Neural progenitor cell (in vitro differentiated cells): ENCODE measurements at regions not wholly inside any gene's neighbourhood (a gene's known extent, or its start where the extent isn't known, plus 50 kb on each side); places are given as distances from the start of the nearest gene placed in this dataset.

Experiments
- DNase-seq: peaks from one replicate; pipeline ENCODE4 v3.0.0-alpha.2; 2016; ENCODE audit warnings: low spot score
- H2AFZ ChIP-seq: fragments of 200-600 bp; sonication (generic); replicated peaks from 2 replicates; pipeline ENCODE4 v1.6.1; 2016; ENCODE audit warnings: antibody characterized with exemption
- H3F3A ChIP-seq: fragments of 200-600 bp; sonication (generic); 2 replicates; pipeline ENCODE4 v1.6.1; 2016; ENCODE audit warnings: antibody characterized with exemption, low read depth
- H3K27ac ChIP-seq: fragments of 200-600 bp; sonication (generic); 2 replicates; pipeline ENCODE4 v1.5.1; 2016; ENCODE audit warnings: mild to moderate bottlenecking
- H3K27me3 ChIP-seq: fragments of 200-600 bp; sonication (generic); 2 replicates; pipeline ENCODE4 v1.6.1; 2016; ENCODE audit warnings: mild to moderate bottlenecking, moderate library complexity
- H3K36me3 ChIP-seq: fragments of 200-600 bp; sonication (generic); 2 replicates; pipeline ENCODE4 v1.5.1; 2016
- H3K4me1 ChIP-seq: fragments of 200-600 bp; sonication (generic); 2 replicates; pipeline ENCODE4 v1.6.1; 2016; ENCODE audit warnings: mixed run types
- H3K4me2 ChIP-seq: fragments of 200-600 bp; sonication (generic); 2 replicates; pipeline ENCODE4 v1.6.1; 2016
- H3K4me3 ChIP-seq: fragments of 200-600 bp; sonication (generic); 2 replicates; pipeline ENCODE4 v1.5.1; 2016
- H3K79me2 ChIP-seq: fragments of 200-600 bp; sonication (generic); 2 replicates; pipeline ENCODE4 v1.6.1; 2016; ENCODE audit warnings: low read depth
- H3K9ac ChIP-seq: fragments of 200-600 bp; sonication (generic); 2 replicates; pipeline ENCODE4 v1.6.1; 2016
- H3K9me3 ChIP-seq: fragments of 200-600 bp; sonication (generic); 2 replicates; pipeline ENCODE4 v1.5.1; 2016; ENCODE audit warnings: low read depth
- H4K20me1 ChIP-seq: fragments of 200-600 bp; sonication (generic); 2 replicates; pipeline ENCODE4 v1.6.1; 2016; ENCODE audit warnings: low read depth
- H3K27ac Mint-ChIP-seq: 3 replicates; pipeline ENCODE4 v1.8.0; 2021; ENCODE audit warnings: mixed read lengths
- H3K27me3 Mint-ChIP-seq: 2 replicates; pipeline ENCODE4 v1.8.0; 2022; ENCODE audit warnings: low read depth, mild to moderate bottlenecking, inconsistent platforms, moderate library complexity, mixed read lengths; ENCODE audit not compliant: insufficient read depth
- H3K36me3 Mint-ChIP-seq: 3 replicates; pipeline ENCODE4 v1.8.0; 2021; ENCODE audit warnings: mixed read lengths
- H3K4me1 Mint-ChIP-seq: 3 replicates; pipeline ENCODE4 v1.8.0; 2021; ENCODE audit warnings: mixed read lengths
- H3K4me3 Mint-ChIP-seq: 3 replicates; pipeline ENCODE4 v1.8.0; 2021; ENCODE audit warnings: mild to moderate bottlenecking, moderate library complexity, mixed read lengths
- H3K9me3 Mint-ChIP-seq: 3 replicates; pipeline ENCODE4 v1.8.0; 2020; ENCODE audit warnings: mixed read lengths
- CTCF ChIP-seq: fragments of 200-600 bp; sonication (generic); IDR thresholded peaks from 2 replicates; pipeline ENCODE4 v1.5.1; 2017; ENCODE audit warnings: antibody characterized with exemption, mild to moderate bottlenecking
- EZH2 ChIP-seq: fragments of 200-600 bp; sonication (generic); IDR thresholded peaks from 2 replicates; pipeline ENCODE4 v1.6.1; 2017; ENCODE audit warnings: antibody characterized with exemption, mild to moderate bottlenecking, moderate library complexity
- EZH2phosphoT487 ChIP-seq: fragments of 200-600 bp; sonication (generic); IDR thresholded peaks from 2 replicates; pipeline ENCODE4 v1.6.1; 2017; ENCODE audit warnings: antibody characterized with exemption

GRCh38 chr2:66301022-66301766, 133.7 kb upstream of the MEIS1 start:
- no peaks in the 10 kb centered on the region for H3K36me3 ChIP-seq
- no peaks in the 10 kb centered on the region for H3K9me3 ChIP-seq
- no peak overlapping the region for H3K27ac ChIP-seq
- H3K4me1 Mint-ChIP-seq, result peaks cover 15% of the 10 kb centered on the region
- H3K4me2 ChIP-seq, result no peak overlapping the region
- no peaks in the 10 kb centered on the region for H3K36me3 Mint-ChIP-seq
- no peaks in the 10 kb centered on the region for H3K27me3 ChIP-seq
- peaks cover 5% of the 10 kb centered on the region for H3K27me3 Mint-ChIP-seq
- H3K4me3 ChIP-seq, result no peak overlapping the region
- no peaks in the 10 kb centered on the region for H3F3A ChIP-seq
- H2AFZ ChIP-seq, result no peak overlapping the region
- no peak overlapping the region for H3K4me3 Mint-ChIP-seq
- no peak for TF ChIP-seq EZH2
- TF ChIP-seq CTCF, result no peak
- no peak for TF ChIP-seq EZH2phosphoT487
- no peaks in the 10 kb centered on the region for H3K79me2 ChIP-seq
- H4K20me1 ChIP-seq, result no peaks in the 10 kb centered on the region
- no peaks in the 10 kb centered on the region for H3K4me1 ChIP-seq
- no peak for DNase-seq
- H3K9ac ChIP-seq, result no peak overlapping the region
- H3K27ac Mint-ChIP-seq, result no peak overlapping the region
- no peaks in the 10 kb centered on the region for H3K9me3 Mint-ChIP-seq

GRCh38 chr2:66283787-66284186, 151.1 kb upstream of the MEIS1 start:
- Mint-ChIP-seq H3K27ac (no peak overlapping the region), H3K4me3 (no peak overlapping the region)

GRCh38 chr2:66281980-66282379, 152.9 kb upstream of the MEIS1 start:
- Histone ChIP-seq H3K4me1 (no peaks in the 10 kb centered on the region), H3K27me3 (no peaks in the 10 kb centered on the region), H3K4me3 (no peak overlapping the region), H3K9ac (no peak overlapping the region), H3K79me2 (no peaks in the 10 kb centered on the region), H3K4me2 (no peak overlapping the region), H3K36me3 (no peaks in the 10 kb centered on the region), H3F3A (no peaks in the 10 kb centered on the region), H3K27ac (no peak overlapping the region), H3K9me3 (no peaks in the 10 kb centered on the region), H2AFZ (no peak overlapping the region), H4K20me1 (no peaks in the 10 kb centered on the region)
- Mint-ChIP-seq H3K4me1 (no peaks in the 10 kb centered on the region), H3K27me3 (no peaks in the 10 kb centered on the region), H3K4me3 (no peak overlapping the region), H3K27ac (no peak overlapping the region), H3K9me3 (peaks cover 2% of the 10 kb centered on the region), H3K36me3 (no peaks in the 10 kb centered on the region)
- DNase-seq, result no peak
- TF ChIP-seq EZH2 (no peak), CTCF (no peak), EZH2phosphoT487 (no peak)

More at GRCh38 chr2:66283787-66284186, 151.1 kb upstream of the MEIS1 start:
- Histone ChIP-seq H2AFZ (no peak overlapping the region), H3K4me2 (no peak overlapping the region), H3K27me3 (no peaks in the 10 kb centered on the region), H3K36me3 (no peaks in the 10 kb centered on the region), H3K9ac (no peak overlapping the region), H3K9me3 (no peaks in the 10 kb centered on the region), H3F3A (no peaks in the 10 kb centered on the region), H3K27ac (no peak overlapping the region), H4K20me1 (no peaks in the 10 kb centered on the region), H3K4me1 (no peaks in the 10 kb centered on the region), H3K79me2 (no peaks in the 10 kb centered on the region), H3K4me3 (no peak overlapping the region)
- Mint-ChIP-seq H3K4me1 (peaks cover 3% of the 10 kb centered on the region), H3K9me3 (peaks cover 2% of the 10 kb centered on the region), H3K27me3 (no peaks in the 10 kb centered on the region), H3K36me3 (no peaks in the 10 kb centered on the region)
- no peak for TF ChIP-seq EZH2
- no peak for TF ChIP-seq EZH2phosphoT487
- TF ChIP-seq CTCF, result no peak
- DNase-seq, result no peak
